ENCODE measurements at regions not wholly inside any gene's neighbourhood (a gene's known extent, or its start where the extent isn't known, plus 50 kb on each side); places are given as distances from the start of the nearest gene placed in this dataset.

DNA sequence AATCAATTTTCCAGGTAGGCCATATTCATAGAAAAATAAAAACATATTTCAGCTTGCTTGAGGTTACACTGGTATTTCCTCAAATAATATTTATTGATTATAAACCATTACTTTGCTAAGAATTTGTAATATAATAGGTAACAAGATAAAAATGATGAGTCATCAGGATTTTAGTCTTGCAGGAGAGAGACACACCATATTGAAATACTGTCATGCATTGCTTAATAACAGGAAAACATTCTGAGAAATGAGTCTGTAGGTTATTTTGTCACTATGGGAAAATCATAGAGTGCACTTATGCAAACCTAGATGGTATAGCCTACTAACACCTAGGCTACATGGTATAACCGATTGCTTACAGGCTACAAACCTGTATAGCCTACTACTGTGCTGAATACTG is 990.5 kb downstream of the OTOL1 start (continued):
- TF ChIP-seq, protein P1, sequence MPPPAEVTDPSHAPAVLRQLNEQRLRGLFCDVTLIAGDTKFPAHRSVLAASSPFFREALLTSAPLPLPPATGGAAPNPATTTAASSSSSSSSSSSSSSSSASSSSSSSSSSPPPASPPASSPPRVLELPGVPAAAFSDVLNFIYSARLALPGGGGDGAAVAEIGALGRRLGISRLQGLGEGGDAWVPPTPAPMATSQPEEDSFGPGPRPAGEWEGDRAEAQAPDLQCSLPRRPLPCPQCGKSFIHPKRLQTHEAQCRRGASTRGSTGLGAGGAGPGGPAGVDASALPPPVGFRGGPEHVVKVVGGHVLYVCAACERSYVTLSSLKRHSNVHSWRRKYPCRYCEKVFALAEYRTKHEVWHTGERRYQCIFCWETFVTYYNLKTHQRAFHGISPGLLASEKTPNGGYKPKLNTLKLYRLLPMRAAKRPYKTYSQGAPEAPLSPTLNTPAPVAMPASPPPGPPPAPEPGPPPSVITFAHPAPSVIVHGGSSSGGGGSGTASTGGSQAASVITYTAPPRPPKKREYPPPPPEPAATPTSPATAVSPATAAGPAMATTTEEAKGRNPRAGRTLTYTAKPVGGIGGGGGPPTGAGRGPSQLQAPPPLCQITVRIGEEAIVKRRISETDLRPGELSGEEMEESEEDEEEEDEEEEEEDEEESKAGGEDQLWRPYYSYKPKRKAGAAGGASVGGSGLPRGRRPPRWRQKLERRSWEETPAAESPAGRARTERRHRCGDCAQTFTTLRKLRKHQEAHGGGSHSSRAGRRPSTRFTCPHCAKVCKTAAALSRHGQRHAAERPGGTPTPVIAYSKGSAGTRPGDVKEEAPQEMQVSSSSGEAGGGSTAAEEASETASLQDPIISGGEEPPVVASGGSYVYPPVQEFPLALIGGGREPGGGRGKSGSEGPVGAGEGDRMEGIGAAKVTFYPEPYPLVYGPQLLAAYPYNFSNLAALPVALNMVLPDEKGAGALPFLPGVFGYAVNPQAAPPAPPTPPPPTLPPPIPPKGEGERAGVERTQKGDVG (CRISPR knock-in tag; IDR thresholded peaks at IDR 0.05) = no peak

DNA sequence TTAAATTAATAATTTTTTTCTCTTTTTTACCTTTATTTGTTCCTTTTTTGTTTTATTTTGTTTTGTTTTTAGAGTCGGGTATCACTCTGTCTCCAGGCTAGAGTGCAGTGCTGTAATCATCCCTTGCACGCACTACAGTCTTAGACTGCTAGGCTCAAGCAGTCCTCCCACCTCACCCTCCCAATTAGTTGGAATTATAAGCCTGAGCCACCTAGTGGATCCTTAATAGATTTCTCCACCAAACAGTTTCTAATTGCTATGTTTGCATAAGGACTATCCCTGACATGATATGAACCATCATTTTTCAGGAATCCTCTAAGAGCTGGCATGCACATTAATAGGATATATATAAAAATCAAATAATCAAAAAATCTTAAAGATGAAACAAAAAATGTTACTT is 993.2 kb downstream of the OTOL1 start:
- Histone ChIP-seq H3K79me2 (ENCODE audit: control insufficient read depth, insufficient read depth, low read length) (no peaks in the 10 kb centered on the region), H4K20me1 (ENCODE audit: control insufficient read depth, insufficient read depth) (no peaks in the 10 kb centered on the region), H3K9ac (ENCODE audit: control insufficient read depth, insufficient read depth, low read length) (no peak overlapping the region), H3K36me3 (ENCODE audit: control insufficient read depth in 2 of 2, insufficient read depth in 2 of 2, low read length in 1 of 2) (no peaks in the 10 kb centered on the region), H3K4me1 (ENCODE audit: control insufficient read depth, insufficient read depth, low read length) (no peaks in the 10 kb centered on the region), H2AFZ (ENCODE audit: control insufficient read depth, low read depth, low read length) (no peak overlapping the region), H3K4me2 (ENCODE audit: control insufficient read depth, insufficient read depth) (no peak overlapping the region), H3K9me3 (replicated peaks; ENCODE audit: control insufficient read depth, insufficient read depth, low read length) (no peaks in the 10 kb centered on the region), H3K4me3 (no peak overlapping the region), H3K27ac (ENCODE audit: control insufficient read depth, insufficient read depth) (no peak overlapping the region), H3K27me3 (replicated peaks in 1 of 2; ENCODE audit: control insufficient read depth in 2 of 2, insufficient read depth in 2 of 2, low read length in 1 of 2) (no peaks in the 10 kb centered on the region)
- RAD21 ChIA-PET (ENCODE audit: unreplicated experiment) = no interaction called here
- no peak for ATAC-seq
- POLR2A ChIA-PET = no interaction called here
- SMC1A ChIA-PET (ENCODE audit: uncharacterized antibody, unreplicated experiment) = no interaction called here
- no peak for FAIRE-seq
- intact Hi-C loops (cut with micrococcal nuclease; ENCODE audit: unreplicated experiment) (no loop called here), in situ Hi-C loops (cut with MboI) (no loop called here)
- CTCF ChIA-PET = no interaction called here
- WGBS (ENCODE audit: insufficient coverage, insufficient replicate concordance, low lambda C conversion rate, missing lambda C conversion rate) = 8% methylated on average over 2 of the region's 2 CpGs
- TF ChIP-seq, protein P2, sequence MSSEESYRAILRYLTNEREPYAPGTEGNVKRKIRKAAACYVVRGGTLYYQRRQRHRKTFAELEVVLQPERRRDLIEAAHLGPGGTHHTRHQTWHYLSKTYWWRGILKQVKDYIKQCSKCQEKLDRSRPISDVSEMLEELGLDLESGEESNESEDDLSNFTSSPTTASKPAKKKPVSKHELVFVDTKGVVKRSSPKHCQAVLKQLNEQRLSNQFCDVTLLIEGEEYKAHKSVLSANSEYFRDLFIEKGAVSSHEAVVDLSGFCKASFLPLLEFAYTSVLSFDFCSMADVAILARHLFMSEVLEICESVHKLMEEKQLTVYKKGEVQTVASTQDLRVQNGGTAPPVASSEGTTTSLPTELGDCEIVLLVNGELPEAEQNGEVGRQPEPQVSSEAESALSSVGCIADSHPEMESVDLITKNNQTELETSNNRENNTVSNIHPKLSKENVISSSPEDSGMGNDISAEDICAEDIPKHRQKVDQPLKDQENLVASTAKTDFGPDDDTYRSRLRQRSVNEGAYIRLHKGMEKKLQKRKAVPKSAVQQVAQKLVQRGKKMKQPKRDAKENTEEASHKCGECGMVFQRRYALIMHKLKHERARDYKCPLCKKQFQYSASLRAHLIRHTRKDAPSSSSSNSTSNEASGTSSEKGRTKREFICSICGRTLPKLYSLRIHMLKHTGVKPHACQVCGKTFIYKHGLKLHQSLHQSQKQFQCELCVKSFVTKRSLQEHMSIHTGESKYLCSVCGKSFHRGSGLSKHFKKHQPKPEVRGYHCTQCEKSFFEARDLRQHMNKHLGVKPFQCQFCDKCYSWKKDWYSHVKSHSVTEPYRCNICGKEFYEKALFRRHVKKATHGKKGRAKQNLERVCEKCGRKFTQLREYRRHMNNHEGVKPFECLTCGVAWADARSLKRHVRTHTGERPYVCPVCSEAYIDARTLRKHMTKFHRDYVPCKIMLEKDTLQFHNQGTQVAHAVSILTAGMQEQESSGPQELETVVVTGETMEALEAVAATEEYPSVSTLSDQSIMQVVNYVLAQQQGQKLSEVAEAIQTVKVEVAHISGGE (CRISPR knock-in tag; IDR thresholded peaks at IDR 0.05) = no peak
- no peak for TF ChIP-seq MEF2A (IDR thresholded peaks at IDR 0.05; ENCODE audit: insufficient read depth, low read depth, low read length)
- TF ChIP-seq GABPA (IDR thresholded peaks at IDR 0.05; ENCODE audit: low read depth) = no peak
- no peak for DNase-seq (ENCODE audit: low read depth, low spot score)
- no TSS peak for BruUV-seq (replicated peaks)
